ENCODE measurements at regions not wholly inside any gene's neighbourhood (a gene's known extent, or its start where the extent isn't known, plus 50 kb on each side); places are given as distances from the start of the nearest gene placed in this dataset.

GRCh38 chr3:132236701-132237651 is 80.2 kb upstream of the ACP3 start:
- DNase-seq (ENCODE audit: low read depth in 3 of 3), result no peak

- no peak for DNase-seq (ENCODE audit: low read depth in 3 of 3)
Measured at GRCh38 chr3:132237652-132238032, 79.6 kb upstream of the ACP3 start.

GRCh38 chr3:132239587-132239986 is 77.6 kb upstream of the ACP3 start:
- DNase-seq (ENCODE audit: low read depth in 3 of 3), result no peak

- DNase-seq (ENCODE audit: low read depth in 3 of 3), result no peak
Measured at GRCh38 chr3:132241776-132242514, 75.3 kb upstream of the ACP3 start.

- no peak for DNase-seq (ENCODE audit: low read depth in 3 of 3)
Measured at GRCh38 chr3:132242790-132243189, 74.4 kb upstream of the ACP3 start.

- DNase-seq (ENCODE audit: low read depth in 3 of 3), result no peak
Measured at GRCh38 chr3:132245552-132246142, 71.6 kb upstream of the ACP3 start.

GRCh38 chr3:132246212-132246611 is 71.0 kb upstream of the ACP3 start:
- no peak for DNase-seq (ENCODE audit: low read depth in 3 of 3)

- DNase-seq (ENCODE audit: low read depth in 3 of 3), result no peak
Measured at GRCh38 chr3:132247211-132247610, 70.0 kb upstream of the ACP3 start.

GRCh38 chr3:132248490-132248889 is 68.7 kb upstream of the ACP3 start:
- no peak for DNase-seq (ENCODE audit: low read depth in 3 of 3)

- DNase-seq (ENCODE audit: low read depth in 3 of 3), result no peak
Measured at GRCh38 chr3:132253262-132253878, 63.8 kb upstream of the ACP3 start.

- no peak for DNase-seq (ENCODE audit: low read depth in 3 of 3)
Measured at GRCh38 chr3:132254076-132254755, 63.0 kb upstream of the ACP3 start.

GRCh38 chr3:132255041-132255745 is 62.0 kb upstream of the ACP3 start:
- DNase-seq (ENCODE audit: low read depth in 3 of 3), result no peak

GRCh38 chr3:132256989-132257388 is 60.2 kb upstream of the ACP3 start:
- no peak for DNase-seq (ENCODE audit: low read depth in 3 of 3)

- DNase-seq (ENCODE audit: low read depth in 3 of 3), result no peak
Measured at GRCh38 chr3:132261506-132261905, 55.7 kb upstream of the ACP3 start.

GRCh38 chr3:132262305-132262704 is 54.9 kb upstream of the ACP3 start:
- no peak for DNase-seq (ENCODE audit: low read depth in 3 of 3)

GRCh38 chr3:132262956-132263355 is 54.3 kb upstream of the ACP3 start:
- DNase-seq (ENCODE audit: low read depth in 3 of 3), result no peak

GRCh38 chr3:132265028-132265427 is 52.2 kb upstream of the ACP3 start:
- DNase-seq (ENCODE audit: low read depth in 3 of 3), result no peak

- no peak for DNase-seq (ENCODE audit: low read depth in 3 of 3)
Measured at GRCh38 chr3:132265488-132265887, 51.7 kb upstream of the ACP3 start.

GRCh38 chr3:132267391-132267993 is 49.7 kb upstream of the ACP3 start:
- DNase-seq (ENCODE audit: low read depth in 3 of 3), result no peak
